GM12878 (cell line): ENCODE measurements at regions not wholly inside any gene's neighbourhood (a gene's known extent, or its start where the extent isn't known, plus 50 kb on each side); places are given as distances from the start of the nearest gene placed in this dataset.

Experiments
- ATAC-seq: fragments of 200-7000 bp; cut with Tn5 transposase; 3 replicates; pipeline ENCODE4 v1.9.1; 2020; ENCODE audit warnings: mild to moderate bottlenecking, moderate library complexity
- BruUV-seq: library from RNA; stranded (reverse); fragments of 400-500 nt; replicated peaks from 2 replicates; lab custom pipeline; 2021; lab: Mats Ljungman, UMichigan
- CTCF ChIA-PET: fragments of 300-600 bp; sonication (Branson Sonifier 250); formaldehyde crosslinking; extraction: SDS; loops from one replicate; lab custom pipeline; 2021; ENCODE audit warnings: inconsistent platforms; lab: Yijun Ruan, JAX
- POLR2A ChIA-PET: fragments of 350-600 bp; formaldehyde crosslinking; extraction: SDS; loops from one replicate; lab custom pipeline; 2021; ENCODE audit warnings: inconsistent platforms; lab: Charles Lee
- RAD21 ChIA-PET: fragments of 300-600 bp; sonication (Branson Sonifier 250); formaldehyde crosslinking; loops from one replicate; lab custom pipeline; 2023; ENCODE audit warnings: antibody characterized with exemption; ENCODE audit not compliant: unreplicated experiment; lab: Charles Lee
- SMC1A ChIA-PET: fragments of 300-600 bp; sonication (Branson Sonifier 250); formaldehyde crosslinking; loops from one replicate; lab custom pipeline; 2023; ENCODE audit not compliant: unreplicated experiment, uncharacterized antibody; lab: Charles Lee
- DNase-seq: peaks from one replicate; pipeline ENCODE4 v3.0.0-alpha.2; 2011; ENCODE audit warnings: low read depth, low spot score
- FAIRE-seq: peaks from 3 replicates; lab custom pipeline; 2011; peaks lifted over from hg19 to GRCh38; lab: Jason Lieb, UNC
- H2AFZ ChIP-seq: 2 replicates; pipeline ENCODE4 v1.6.0; 2011; ENCODE audit warnings: low read depth, low read length, control low read depth; ENCODE audit not compliant: control insufficient read depth
- H3K27ac ChIP-seq: 2 replicates; pipeline ENCODE4 v1.5.1; 2011; ENCODE audit warnings: control low read depth; ENCODE audit not compliant: control insufficient read depth, insufficient read depth
- H3K27me3 ChIP-seq, 2 experiments: replicated peaks in 1 of 2; 2 replicates each; pipeline versions ENCODE4 v1.6.0 to v1.6.1; 2011; ENCODE audit warnings: low read length in 1 of 2; ENCODE audit not compliant: control insufficient read depth in 2 of 2, insufficient read depth in 2 of 2
- H3K36me3 ChIP-seq, 2 experiments: 2 replicates each; pipeline ENCODE4 v1.5.1; 2011; ENCODE audit warnings: low read length in 1 of 2; ENCODE audit not compliant: control insufficient read depth in 2 of 2, insufficient read depth in 2 of 2
- H3K4me1 ChIP-seq: 2 replicates; pipeline ENCODE4 v1.6.1; 2011; ENCODE audit warnings: mild to moderate bottlenecking, low read length, moderate library complexity, mixed read lengths; ENCODE audit not compliant: control insufficient read depth, insufficient read depth
- H3K4me2 ChIP-seq: 2 replicates; pipeline ENCODE4 v1.6.0; 2011; ENCODE audit warnings: control low read depth; ENCODE audit not compliant: control insufficient read depth, insufficient read depth
- H3K4me3 ChIP-seq: fragments of 200-600 bp; sonication (generic); 2 replicates; pipeline ENCODE4 v1.5.1; 2016
- H3K79me2 ChIP-seq: 2 replicates; pipeline ENCODE4 v1.6.0; 2011; ENCODE audit warnings: low read length; ENCODE audit not compliant: control insufficient read depth, insufficient read depth
- H3K9ac ChIP-seq: 2 replicates; pipeline ENCODE4 v1.8.0; 2011; ENCODE audit warnings: low read length, control low read depth, mixed read lengths; ENCODE audit not compliant: control insufficient read depth, insufficient read depth
- H3K9me3 ChIP-seq: replicated peaks from 3 replicates; pipeline ENCODE4 v1.5.1; 2011; ENCODE audit warnings: mild to moderate bottlenecking, low read length; ENCODE audit not compliant: control insufficient read depth, insufficient read depth
- H4K20me1 ChIP-seq: 2 replicates; pipeline ENCODE4 v1.6.0; 2011; ENCODE audit not compliant: control insufficient read depth, insufficient read depth
- BCL3 ChIP-seq: IDR thresholded peaks from 2 replicates; pipeline ENCODE4 v1.6.1; 2011; ENCODE audit warnings: borderline replicate concordance, low read depth, mild to moderate bottlenecking, moderate library complexity, low read length; ENCODE audit not compliant: insufficient read depth, poor library complexity, severe bottlenecking
- CHD2 ChIP-seq: IDR thresholded peaks from 2 replicates; pipeline ENCODE4 v1.6.1; 2011; ENCODE audit warnings: low read depth, low read length, improper control_type of control experiment, borderline replicate concordance
- ETV6 ChIP-seq, 2 experiments: fragments of 450-650 bp in 1 of 2; IDR thresholded peaks in 1 of 2; conservative IDR thresholded peaks in 1 of 2; 2 replicates each; pipeline ENCODE4 v1.6.1; 2014; ENCODE audit warnings: antibody characterized with exemption in 1 of 2, borderline replicate concordance in 1 of 2, low read depth in 1 of 2, mild to moderate bottlenecking in 1 of 2, moderate library complexity in 1 of 2
- HDGF ChIP-seq: fragments of 450-650 bp; IDR thresholded peaks from 2 replicates; pipeline ENCODE4 v1.6.1; 2016; ENCODE audit warnings: antibody characterized with exemption
- POLR2A ChIP-seq: IDR thresholded peaks from 2 replicates; pipeline ENCODE4 v1.6.1; 2011; ENCODE audit warnings: low read depth, mild to moderate bottlenecking, low read length
- RAD21 ChIP-seq: IDR thresholded peaks from 2 replicates; pipeline ENCODE4 v1.6.1; 2011; ENCODE audit warnings: mild to moderate bottlenecking, low read depth, low read length, moderate library complexity; ENCODE audit not compliant: insufficient read depth
- SMC3 ChIP-seq: IDR thresholded peaks from 2 replicates; pipeline ENCODE4 v1.6.1; 2011; ENCODE audit warnings: low read length, improper control_type of control experiment, borderline replicate concordance
- STAT1 ChIP-seq: fragments of 450-650 bp; conservative IDR thresholded peaks from 2 replicates; pipeline ENCODE4 v1.6.1; 2014; ENCODE audit warnings: antibody characterized with exemption, mild to moderate bottlenecking
- ZBED1 ChIP-seq: IDR thresholded peaks from 2 replicates; pipeline ENCODE4 v1.6.1; 2016; ENCODE audit warnings: borderline replicate concordance
- WGBS: methylation state at CpG from one replicate; pipeline ENCODE4 v1.1.6; 2016; ENCODE audit warnings: low lambda C conversion rate; ENCODE audit not compliant: insufficient replicate concordance, insufficient coverage; ENCODE audit errors: missing lambda C conversion rate; 5-methylcytosine and 5-hydroxymethylcytosine counted together
- in situ Hi-C: fragments of 300-500 bp; cut with MboI; formaldehyde crosslinking; loops from 9 replicates; pipeline ENCODE4 v1.14.3; 2018; ENCODE audit warnings: mixed read lengths
- intact Hi-C: fragments of 100-400 bp; cut with micrococcal nuclease; formaldehyde crosslinking; loops from one replicate; pipeline ENCODE4 v1.14.2; 2022; ENCODE audit not compliant: unreplicated experiment
- TF ChIP-seq, protein P1 (sequence below): IDR thresholded peaks from 2 replicates; pipeline ENCODE4 v1.6.1; 2012; ENCODE audit warnings: mild to moderate bottlenecking, low read depth, low read length

DNA sequence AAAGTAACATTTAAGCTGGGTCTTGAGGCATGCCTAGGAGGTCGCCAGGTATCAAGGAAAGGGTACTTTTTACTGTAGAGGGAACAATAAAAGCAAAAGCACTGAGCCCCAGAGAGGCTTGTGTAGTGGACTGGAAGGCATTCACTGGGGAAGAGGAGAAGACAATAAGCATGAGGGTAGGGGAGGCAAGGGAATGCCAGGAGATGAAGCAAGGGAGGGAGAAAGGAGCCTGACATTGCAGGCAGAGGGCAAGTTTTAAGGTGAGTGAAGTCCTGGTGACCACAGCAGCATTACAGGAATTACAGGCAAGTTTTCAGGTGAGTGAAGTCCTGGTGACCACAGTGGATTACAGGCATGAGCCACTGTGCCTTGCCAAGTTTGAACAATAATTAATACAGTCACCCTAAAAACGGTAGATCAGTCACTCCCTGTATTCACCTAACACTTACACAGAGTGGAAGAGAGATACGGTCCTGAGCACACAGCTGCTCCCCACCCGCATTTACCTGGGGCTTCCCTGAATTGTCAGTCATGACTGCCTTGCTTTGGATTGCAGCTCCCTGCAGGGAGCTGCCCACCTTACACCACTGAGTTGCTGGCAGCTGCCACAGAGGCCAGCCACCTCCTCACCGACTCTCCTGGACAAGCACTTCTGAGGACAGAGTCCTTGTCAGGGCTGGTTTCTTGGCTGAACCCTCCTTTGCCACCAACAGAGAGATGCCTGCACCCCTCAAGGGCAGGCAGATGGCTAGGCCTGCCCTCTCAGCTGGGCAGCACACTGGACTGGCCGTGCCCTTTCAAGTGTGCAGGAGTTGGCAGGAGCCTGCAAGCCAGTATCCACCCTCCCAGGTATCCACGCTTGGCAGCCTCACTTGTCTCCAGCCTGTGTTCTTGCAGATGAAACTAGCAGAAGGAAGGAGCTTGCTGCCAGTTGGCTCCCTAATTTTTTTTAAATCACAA, 59.0 kb upstream of the KCNK12 start:
- no peaks in the 10 kb centered on the region for H3K79me2 ChIP-seq
- TF ChIP-seq ETV6 (conservative IDR thresholded peaks at IDR 0.05 in 1 of 2, IDR thresholded peaks at IDR 0.05 in 1 of 2; ENCODE audit: borderline replicate concordance in 1 of 2, low read depth in 1 of 2) (no peak), CHD2 (no peak), POLR2A (no peak), RAD21 (no peak), ZBED1 (no peak), SMC3 (no peak), HDGF (no peak)
- TF ChIP-seq, all 136 proteins: peak for 0
- RAD21 ChIA-PET = interaction anchor here (0.6 kb wide), 1 partner anchor 127 kb away, joined by 3 read pairs; no protein-coding TSS in a partner anchor
- CTCF ChIA-PET = no interaction called here
- BruUV-seq = no TSS peak
- FAIRE-seq (no peak), ATAC-seq (no peak), DNase-seq (no peak)
- intact Hi-C loops = no loop called here
- no peaks in the 10 kb centered on the region for H3K27me3 ChIP-seq
- no peak overlapping the region for H2AFZ ChIP-seq
- no peak overlapping the region for H3K4me3 ChIP-seq
- no peaks in the 10 kb centered on the region for H3K4me1 ChIP-seq
- POLR2A ChIA-PET = no interaction called here
- in situ Hi-C loops = no loop called here
- no peak overlapping the region for H3K9ac ChIP-seq
- H3K27ac ChIP-seq = no peak overlapping the region
- H3K9me3 ChIP-seq = no peaks in the 10 kb centered on the region
- SMC1A ChIA-PET = interaction anchor here (1.0 kb wide), 1 partner anchor 136 kb away, joined by 3 read pairs; no protein-coding TSS in a partner anchor
- no peaks in the 10 kb centered on the region for H4K20me1 ChIP-seq
- no peaks in the 10 kb centered on the region for H3K36me3 ChIP-seq
- H3K4me2 ChIP-seq = no peak overlapping the region
- WGBS = 29% methylated on average over 7 of the region's 7 CpGs

GRCh38 chr2:47628904-47629303, 58.1 kb upstream of the KCNK12 start:
- no peak for FAIRE-seq
- no peaks in the 10 kb centered on the region for H3K27me3 ChIP-seq
- no peaks in the 10 kb centered on the region for H3K4me1 ChIP-seq
- ATAC-seq = no peak
- SMC1A ChIA-PET = no interaction called here
- H3K9ac ChIP-seq = no peak overlapping the region
- CTCF ChIA-PET = no interaction called here
- H3K79me2 ChIP-seq = no peaks in the 10 kb centered on the region
- no peaks in the 10 kb centered on the region for H4K20me1 ChIP-seq
- no peaks in the 10 kb centered on the region for H3K36me3 ChIP-seq
- in situ Hi-C loops (no loop called here), intact Hi-C loops (no loop called here)
- WGBS = 4% methylated on average over 3 of the region's 3 CpGs
- no peak overlapping the region for H2AFZ ChIP-seq
- no peak overlapping the region for H3K4me3 ChIP-seq
- H3K4me2 ChIP-seq = no peak overlapping the region
- H3K9me3 ChIP-seq = no peaks in the 10 kb centered on the region
- DNase-seq = no peak
- no TSS peak for BruUV-seq
- POLR2A ChIA-PET = no interaction called here
- RAD21 ChIA-PET = no interaction called here
- no peak overlapping the region for H3K27ac ChIP-seq
- TF ChIP-seq BCL3 (no peak), STAT1 (no peak)
- TF ChIP-seq, protein P1, sequence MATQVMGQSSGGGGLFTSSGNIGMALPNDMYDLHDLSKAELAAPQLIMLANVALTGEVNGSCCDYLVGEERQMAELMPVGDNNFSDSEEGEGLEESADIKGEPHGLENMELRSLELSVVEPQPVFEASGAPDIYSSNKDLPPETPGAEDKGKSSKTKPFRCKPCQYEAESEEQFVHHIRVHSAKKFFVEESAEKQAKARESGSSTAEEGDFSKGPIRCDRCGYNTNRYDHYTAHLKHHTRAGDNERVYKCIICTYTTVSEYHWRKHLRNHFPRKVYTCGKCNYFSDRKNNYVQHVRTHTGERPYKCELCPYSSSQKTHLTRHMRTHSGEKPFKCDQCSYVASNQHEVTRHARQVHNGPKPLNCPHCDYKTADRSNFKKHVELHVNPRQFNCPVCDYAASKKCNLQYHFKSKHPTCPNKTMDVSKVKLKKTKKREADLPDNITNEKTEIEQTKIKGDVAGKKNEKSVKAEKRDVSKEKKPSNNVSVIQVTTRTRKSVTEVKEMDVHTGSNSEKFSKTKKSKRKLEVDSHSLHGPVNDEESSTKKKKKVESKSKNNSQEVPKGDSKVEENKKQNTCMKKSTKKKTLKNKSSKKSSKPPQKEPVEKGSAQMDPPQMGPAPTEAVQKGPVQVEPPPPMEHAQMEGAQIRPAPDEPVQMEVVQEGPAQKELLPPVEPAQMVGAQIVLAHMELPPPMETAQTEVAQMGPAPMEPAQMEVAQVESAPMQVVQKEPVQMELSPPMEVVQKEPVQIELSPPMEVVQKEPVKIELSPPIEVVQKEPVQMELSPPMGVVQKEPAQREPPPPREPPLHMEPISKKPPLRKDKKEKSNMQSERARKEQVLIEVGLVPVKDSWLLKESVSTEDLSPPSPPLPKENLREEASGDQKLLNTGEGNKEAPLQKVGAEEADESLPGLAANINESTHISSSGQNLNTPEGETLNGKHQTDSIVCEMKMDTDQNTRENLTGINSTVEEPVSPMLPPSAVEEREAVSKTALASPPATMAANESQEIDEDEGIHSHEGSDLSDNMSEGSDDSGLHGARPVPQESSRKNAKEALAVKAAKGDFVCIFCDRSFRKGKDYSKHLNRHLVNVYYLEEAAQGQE = no peak
